ENCODE measurements at regions not wholly inside any gene's neighbourhood (a gene's known extent, or its start where the extent isn't known, plus 50 kb on each side); places are given as distances from the start of the nearest gene placed in this dataset.

GRCh38 chr1:17979815-17980214, 127.8 kb upstream of the IGSF21 start:
- peak; percentile 30 to 68 for DNase-seq

- DNase-seq, result no peak
Observed at GRCh38 chr1:17982197-17982596, 125.4 kb upstream of the IGSF21 start.

GRCh38 chr1:17984583-17984982, 123.0 kb upstream of the IGSF21 start:
- DNase-seq, result peak; percentile 39 to 52

- no peak for DNase-seq
Observed at GRCh38 chr1:17986156-17986555, 121.4 kb upstream of the IGSF21 start.

- DNase-seq, result no peak
Observed at GRCh38 chr1:17990401-17990800, 117.2 kb upstream of the IGSF21 start.

GRCh38 chr1:17991996-17992395, 115.6 kb upstream of the IGSF21 start:
- no peak for DNase-seq

GRCh38 chr1:17992800-17993199, 114.8 kb upstream of the IGSF21 start:
- DNase-seq, result no peak

- DNase-seq, result no peak
Observed at GRCh38 chr1:17994046-17994445, 113.6 kb upstream of the IGSF21 start.

GRCh38 chr1:17995480-17995879, 112.1 kb upstream of the IGSF21 start:
- DNase-seq, result no peak

GRCh38 chr1:17998889-17999288, 108.7 kb upstream of the IGSF21 start:
- DNase-seq, result peak in 1 of 2 experiments; percentile 11

- DNase-seq, result no peak
Observed at GRCh38 chr1:17999884-18000283, 107.7 kb upstream of the IGSF21 start.

- no peak for DNase-seq
Observed at GRCh38 chr1:18001725-18002124, 105.9 kb upstream of the IGSF21 start.

GRCh38 chr1:18004278-18004677, 103.3 kb upstream of the IGSF21 start:
- no peak for DNase-seq

- DNase-seq, result no peak
Observed at GRCh38 chr1:18005238-18005637, 102.4 kb upstream of the IGSF21 start.

- DNase-seq, result peak; percentile 41 to 61
Observed at GRCh38 chr1:18007391-18008041, 100.1 kb upstream of the IGSF21 start.

- peak in 1 of 2 experiments; percentile 38 for DNase-seq
Observed at GRCh38 chr1:18008081-18008480, 99.5 kb upstream of the IGSF21 start.

GRCh38 chr1:18009055-18009454, 98.5 kb upstream of the IGSF21 start:
- DNase-seq, result no peak

GRCh38 chr1:18009478-18009961, 98.1 kb upstream of the IGSF21 start:
- DNase-seq, result peak; percentile 57 to 72

- peak in 1 of 2 experiments; percentile 9 for DNase-seq
Observed at GRCh38 chr1:18010408-18010807, 97.2 kb upstream of the IGSF21 start.

- DNase-seq, result no peak
Observed at GRCh38 chr1:18010945-18011344, 96.7 kb upstream of the IGSF21 start.

GRCh38 chr1:18011703-18012102, 95.9 kb upstream of the IGSF21 start:
- no peak for DNase-seq

- peak; percentile 90 to 94 for DNase-seq
Observed at GRCh38 chr1:18012686-18013085, 94.9 kb upstream of the IGSF21 start.

- peak; percentile 23 to 57 for DNase-seq
Observed at GRCh38 chr1:18013216-18013615, 94.4 kb upstream of the IGSF21 start.

GRCh38 chr1:18015719-18016118, 91.9 kb upstream of the IGSF21 start:
- no peak for DNase-seq

- DNase-seq, result no peak
Observed at GRCh38 chr1:18018366-18018765, 89.2 kb upstream of the IGSF21 start.
